HAP-1 (cell line): ENCODE measurements at regions not wholly inside any gene's neighbourhood (a gene's known extent, or its start where the extent isn't known, plus 50 kb on each side); places are given as distances from the start of the nearest gene placed in this dataset.

Experiments
- DNase-seq, 2 experiments: peaks; one replicate each; pipeline ENCODE4 v3.0.0-alpha.2; 2016 to 2020; ENCODE audit warnings: low spot score in 2 of 2
- H3K27me3 ChIP-seq: fragments of 250-450 bp; sonication (Bioruptor Pico); 2 replicates; pipeline ENCODE4 v1.5.1; 2020; ENCODE audit warnings: low read depth, mild to moderate bottlenecking, moderate library complexity
- H3K36me3 ChIP-seq: fragments of 250-450 bp; sonication (Bioruptor Pico); replicated peaks from 2 replicates; pipeline ENCODE4 v1.5.1; 2020; ENCODE audit warnings: mild to moderate bottlenecking
- H3K4me1 ChIP-seq: fragments of 250-450 bp; sonication (Bioruptor Pico); 2 replicates; pipeline ENCODE4 v1.5.1; 2020; ENCODE audit warnings: mild to moderate bottlenecking
- H3K4me3 ChIP-seq: fragments of 250-450 bp; sonication (Bioruptor Pico); 2 replicates; pipeline ENCODE4 v1.5.1; 2020; ENCODE audit warnings: mild to moderate bottlenecking, moderate library complexity
- H3K9me3 ChIP-seq: fragments of 250-450 bp; sonication (Bioruptor Pico); 2 replicates; pipeline ENCODE4 v1.5.1; 2020; ENCODE audit warnings: mild to moderate bottlenecking, moderate library complexity
- in situ Hi-C: fragments of 300-500 bp; cut with MboI; formaldehyde crosslinking; loops from 3 replicates; pipeline ENCODE4 v1.14.3; 2020; ENCODE audit warnings: low sequenced_read_pairs, inconsistent platforms, mixed read lengths

DNA sequence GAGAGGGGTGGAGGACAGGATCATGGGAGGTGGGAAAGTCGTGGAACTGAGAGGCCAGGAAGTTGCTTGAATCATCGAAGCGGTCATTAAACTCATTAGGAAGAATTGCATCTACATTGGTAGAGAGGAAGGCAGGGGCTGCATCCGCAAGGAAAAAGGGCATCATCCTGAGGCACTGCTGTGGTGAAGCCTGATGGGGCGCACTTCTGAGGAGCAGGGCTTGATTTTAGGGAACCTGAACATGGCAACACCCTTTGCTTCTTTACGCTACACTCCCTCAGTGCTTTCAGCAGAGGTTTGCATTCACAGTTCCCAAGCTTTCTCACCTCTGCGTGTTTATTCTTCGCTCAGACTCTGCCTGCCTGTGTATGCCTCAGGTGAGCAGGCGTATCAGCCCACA, 352.0 kb upstream of the RAB6C start:
- H3K36me3 ChIP-seq, result no peaks in the 10 kb centered on the region
- H3K9me3 ChIP-seq, result no peaks in the 10 kb centered on the region
- H3K4me1 ChIP-seq, result no peaks in the 10 kb centered on the region
- in situ Hi-C loops, result no loop called here
- no peaks in the 10 kb centered on the region for H3K27me3 ChIP-seq
- DNase-seq, result no peak
- no peak overlapping the region for H3K4me3 ChIP-seq

DNA sequence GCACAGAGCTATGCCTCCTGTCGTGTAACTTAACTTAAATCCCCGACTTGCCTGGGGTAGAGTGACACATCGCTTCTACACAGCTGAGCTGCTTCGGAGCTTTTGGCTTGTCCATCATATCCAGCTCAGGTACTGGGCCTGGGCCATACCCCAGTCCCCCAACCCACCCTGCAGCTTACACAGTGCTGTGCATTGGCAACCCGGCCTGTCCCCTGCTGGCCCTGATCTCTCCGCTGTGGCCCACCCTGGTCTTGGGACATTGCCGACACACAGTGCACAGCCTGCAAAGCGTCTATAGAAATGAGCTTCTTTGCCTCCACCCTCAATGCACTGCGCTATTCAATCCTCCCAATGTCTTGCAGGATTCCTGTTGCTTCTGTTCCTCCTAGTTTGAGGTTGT, 342.8 kb upstream of the RAB6C start:
- H3K9me3 ChIP-seq, result no peaks in the 10 kb centered on the region
- H3K4me1 ChIP-seq, result no peaks in the 10 kb centered on the region
- no peak for DNase-seq
- no peaks in the 10 kb centered on the region for H3K36me3 ChIP-seq
- H3K27me3 ChIP-seq, result no peaks in the 10 kb centered on the region
- in situ Hi-C loops, result no loop called here
- no peak overlapping the region for H3K4me3 ChIP-seq

DNA sequence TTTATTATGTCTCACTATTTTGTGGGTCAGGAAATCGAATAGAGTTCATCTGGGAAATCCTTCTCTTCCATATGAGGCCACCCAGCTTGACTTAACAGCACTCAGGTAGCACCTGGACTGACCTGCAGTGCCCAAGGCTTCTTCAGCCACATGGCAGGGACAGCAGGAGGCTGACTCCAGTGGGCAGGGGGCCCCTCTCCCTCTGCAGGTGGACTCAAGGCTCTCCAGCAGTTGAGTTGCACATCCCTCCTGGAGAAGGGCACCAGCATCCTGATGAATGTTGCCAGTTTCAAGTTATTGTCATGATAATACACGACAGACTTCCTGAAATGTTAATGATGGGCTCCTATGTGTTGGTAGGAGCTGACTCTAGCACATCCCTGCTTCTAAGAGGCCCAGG, 338.1 kb upstream of the RAB6C start:
- Histone ChIP-seq H3K4me1 (no peaks in the 10 kb centered on the region), H3K27me3 (no peaks in the 10 kb centered on the region), H3K36me3 (no peaks in the 10 kb centered on the region), H3K4me3 (no peak overlapping the region), H3K9me3 (no peaks in the 10 kb centered on the region)
- no peak for DNase-seq
- in situ Hi-C loops, result no loop called here

DNA sequence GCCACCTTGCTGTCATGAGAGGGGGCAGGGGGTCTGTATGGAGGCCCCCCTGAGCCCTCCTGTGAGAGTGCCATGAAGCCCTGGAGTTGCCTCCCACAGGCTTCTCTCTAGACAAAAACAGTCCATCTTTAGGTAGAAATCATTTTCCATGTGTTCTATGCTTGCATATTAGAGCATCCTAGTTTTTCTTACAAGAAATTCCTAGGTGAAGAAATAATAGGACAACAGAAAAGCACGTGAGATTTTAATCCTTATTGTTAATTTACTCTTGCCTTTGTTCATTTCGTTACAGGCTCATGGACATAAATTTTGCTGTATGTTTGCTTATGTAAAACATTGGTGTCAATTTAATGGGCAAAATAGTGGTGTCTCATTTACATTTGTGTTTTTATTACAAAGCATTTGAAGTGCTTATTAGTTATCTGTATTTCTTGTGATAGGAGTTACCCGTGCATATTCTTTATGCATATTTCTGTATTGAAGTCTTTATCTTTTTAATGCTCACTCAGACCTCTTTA, 336.9 kb upstream of the RAB6C start:
- H3K9me3 ChIP-seq, result no peaks in the 10 kb centered on the region
- H3K4me1 ChIP-seq, result no peaks in the 10 kb centered on the region
- in situ Hi-C loops, result no loop called here
- DNase-seq, result no peak
- no peak overlapping the region for H3K4me3 ChIP-seq
- H3K27me3 ChIP-seq, result no peaks in the 10 kb centered on the region
- no peaks in the 10 kb centered on the region for H3K36me3 ChIP-seq

DNA sequence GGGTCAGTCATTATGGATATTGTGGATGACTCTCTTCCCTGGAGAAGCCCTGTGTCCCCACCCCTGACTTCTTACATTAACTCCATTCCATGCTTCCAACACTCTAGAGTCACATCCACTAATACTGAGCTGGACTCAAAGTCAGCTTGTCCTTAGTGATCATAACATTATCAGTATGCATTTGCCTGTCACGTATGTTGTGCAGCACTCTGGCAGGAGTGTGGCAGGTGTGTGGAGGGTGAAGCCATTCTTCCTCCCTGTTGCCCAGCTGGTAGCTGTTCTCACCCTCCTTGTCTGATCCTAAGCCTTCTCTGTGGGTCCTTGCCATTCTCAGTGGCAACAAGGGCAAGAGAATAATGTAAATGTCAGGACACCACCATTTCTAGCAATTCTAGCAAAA, 334.1 kb upstream of the RAB6C start:
- Histone ChIP-seq H3K4me3 (no peak overlapping the region), H3K27me3 (no peaks in the 10 kb centered on the region), H3K9me3 (no peaks in the 10 kb centered on the region), H3K4me1 (no peaks in the 10 kb centered on the region), H3K36me3 (no peaks in the 10 kb centered on the region)
- DNase-seq, result no peak
- in situ Hi-C loops, result no loop called here

DNA sequence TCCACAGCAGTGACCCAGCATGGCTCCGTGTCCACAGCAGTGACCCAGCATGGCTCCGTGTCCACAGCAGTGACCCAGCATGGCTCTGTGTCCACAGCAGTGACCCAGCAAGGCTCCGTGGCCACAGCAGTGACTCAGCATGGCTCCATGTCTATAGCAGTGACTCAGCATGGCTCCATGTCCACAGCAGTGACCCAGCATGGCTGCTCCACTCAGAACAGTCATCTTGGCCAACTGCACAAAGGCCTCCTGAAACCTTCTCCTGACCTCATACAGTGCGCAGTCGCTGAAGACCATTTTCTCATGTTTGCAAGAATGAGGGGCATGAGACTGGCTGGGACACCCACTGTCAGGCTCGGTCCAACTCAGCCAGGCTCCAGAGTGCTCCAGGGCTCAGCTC, 333.4 kb upstream of the RAB6C start:
- Histone ChIP-seq H3K4me1 (no peaks in the 10 kb centered on the region), H3K4me3 (no peak overlapping the region), H3K36me3 (no peaks in the 10 kb centered on the region), H3K9me3 (no peaks in the 10 kb centered on the region), H3K27me3 (no peaks in the 10 kb centered on the region)
- no peak for DNase-seq
- in situ Hi-C loops, result no loop called here

DNA sequence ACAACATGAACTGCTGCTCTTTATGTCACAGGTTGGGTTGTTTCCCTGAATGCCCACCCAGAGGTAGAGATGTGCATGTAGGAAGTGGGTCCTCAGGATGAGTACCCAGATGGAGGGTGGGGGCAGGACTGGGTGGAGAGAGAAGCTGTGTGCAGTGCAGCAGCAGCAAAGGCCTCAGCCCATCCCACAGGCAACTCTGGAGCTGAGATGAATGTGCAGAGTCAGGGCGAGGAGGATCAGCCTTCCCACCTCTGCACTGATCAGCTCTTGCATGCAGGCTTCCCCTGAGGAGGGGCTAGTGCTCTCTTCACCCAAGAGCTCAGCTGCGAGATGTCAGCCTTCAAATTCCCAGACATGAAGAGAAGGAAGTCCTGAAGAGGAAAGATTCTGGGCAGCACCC, 326.2 kb upstream of the RAB6C start:
- H3K36me3 ChIP-seq, result no peaks in the 10 kb centered on the region
- H3K4me3 ChIP-seq, result no peak overlapping the region
- H3K4me1 ChIP-seq, result no peaks in the 10 kb centered on the region
- DNase-seq, result no peak
- in situ Hi-C loops, result no loop called here
- H3K9me3 ChIP-seq, result no peaks in the 10 kb centered on the region
- H3K27me3 ChIP-seq, result no peaks in the 10 kb centered on the region

DNA sequence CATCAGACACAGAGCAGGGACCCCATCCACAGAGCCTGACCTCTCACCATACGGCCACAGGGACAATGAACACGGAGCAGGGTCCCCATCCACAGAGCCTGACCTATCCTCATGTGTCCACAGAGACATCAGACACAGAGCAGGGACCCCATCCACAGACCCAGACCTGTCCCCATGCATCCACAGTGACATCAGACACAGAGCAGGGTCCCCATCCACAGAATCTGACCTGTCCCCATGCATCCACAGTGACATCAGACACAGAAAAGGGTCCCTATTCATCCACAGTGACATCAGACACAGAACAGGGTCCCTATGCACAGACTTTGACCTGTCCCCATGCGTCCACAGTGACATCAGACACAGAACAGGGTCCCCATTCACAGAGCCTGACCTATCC, 325.1 kb upstream of the RAB6C start:
- Histone ChIP-seq H3K4me3 (no peak overlapping the region), H3K36me3 (no peaks in the 10 kb centered on the region), H3K4me1 (no peaks in the 10 kb centered on the region), H3K9me3 (no peaks in the 10 kb centered on the region), H3K27me3 (no peaks in the 10 kb centered on the region)
- in situ Hi-C loops, result no loop called here
- DNase-seq, result no peak

DNA sequence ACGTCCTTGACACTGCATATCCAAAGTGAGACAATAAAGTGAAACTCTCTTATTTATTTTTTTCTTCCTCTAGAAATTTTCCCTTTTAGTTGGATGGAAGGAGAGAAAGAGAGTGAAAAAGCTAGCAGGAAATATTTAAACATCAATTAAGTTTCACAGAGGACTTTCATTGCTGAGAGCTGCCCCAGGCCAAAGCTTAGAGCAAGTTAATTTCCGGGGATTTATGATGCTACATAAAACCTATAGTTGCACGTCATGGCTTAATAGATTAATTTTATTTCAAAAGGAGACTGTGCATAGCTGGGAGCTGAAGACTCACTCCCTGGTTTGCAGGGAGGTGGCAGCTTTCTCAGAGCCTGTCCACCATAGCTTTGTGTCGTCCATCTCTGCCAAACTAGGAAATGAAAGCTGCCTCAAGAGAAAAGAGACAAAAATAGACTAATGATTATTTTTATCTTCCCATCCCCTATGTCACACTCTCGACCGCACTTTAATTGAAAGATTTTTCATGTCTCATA, 323.3 kb upstream of the RAB6C start:
- Histone ChIP-seq H3K4me1 (no peaks in the 10 kb centered on the region), H3K4me3 (no peak overlapping the region), H3K36me3 (no peaks in the 10 kb centered on the region), H3K9me3 (no peaks in the 10 kb centered on the region), H3K27me3 (no peaks in the 10 kb centered on the region)
- in situ Hi-C loops, result no loop called here
- DNase-seq, result no peak

DNA sequence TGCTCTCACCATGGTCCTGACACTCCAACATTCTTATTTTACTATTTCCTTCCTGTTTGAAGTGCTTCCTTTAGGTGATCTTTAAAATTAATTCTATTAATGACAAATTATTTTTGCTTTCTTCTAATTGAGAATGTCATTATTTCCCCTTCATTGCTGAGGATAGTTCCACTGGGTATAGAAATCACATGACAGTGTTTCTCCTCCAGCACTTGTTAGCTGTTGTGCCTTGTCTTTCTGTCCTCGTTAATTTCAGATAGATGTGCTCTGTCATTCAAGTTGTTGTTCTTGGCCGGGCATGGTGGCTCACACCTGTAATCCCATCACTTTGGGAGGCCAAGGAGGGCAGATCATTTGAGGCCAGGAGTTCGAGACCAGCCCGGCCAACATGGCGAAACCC, 321.0 kb upstream of the RAB6C start:
- Histone ChIP-seq H3K36me3 (no peaks in the 10 kb centered on the region), H3K9me3 (no peaks in the 10 kb centered on the region), H3K4me1 (no peaks in the 10 kb centered on the region), H3K4me3 (no peak overlapping the region), H3K27me3 (no peaks in the 10 kb centered on the region)
- DNase-seq, result no peak
- in situ Hi-C loops, result no loop called here

DNA sequence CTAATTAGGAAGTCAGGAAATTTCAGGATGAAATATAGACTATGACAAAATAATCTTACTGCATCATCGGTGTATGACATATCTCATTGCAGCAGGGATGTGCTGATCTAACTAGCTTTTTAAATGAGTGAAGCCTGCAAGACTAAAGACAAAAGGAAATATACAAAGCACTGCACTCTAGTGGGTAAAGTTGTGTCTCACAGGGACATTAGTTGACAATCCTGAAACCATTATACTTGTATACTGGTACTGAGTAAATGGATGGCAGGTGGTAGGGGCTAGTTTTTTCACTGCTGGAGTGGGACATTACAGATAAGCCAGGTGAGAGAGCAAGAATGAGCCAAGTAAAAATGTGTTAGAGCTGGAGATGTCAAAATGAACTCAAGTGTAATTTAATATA, 317.5 kb upstream of the RAB6C start:
- H3K27me3 ChIP-seq, result no peaks in the 10 kb centered on the region
- in situ Hi-C loops, result no loop called here
- no peak overlapping the region for H3K4me3 ChIP-seq
- no peaks in the 10 kb centered on the region for H3K4me1 ChIP-seq
- no peak for DNase-seq
- no peaks in the 10 kb centered on the region for H3K9me3 ChIP-seq
- no peaks in the 10 kb centered on the region for H3K36me3 ChIP-seq

DNA sequence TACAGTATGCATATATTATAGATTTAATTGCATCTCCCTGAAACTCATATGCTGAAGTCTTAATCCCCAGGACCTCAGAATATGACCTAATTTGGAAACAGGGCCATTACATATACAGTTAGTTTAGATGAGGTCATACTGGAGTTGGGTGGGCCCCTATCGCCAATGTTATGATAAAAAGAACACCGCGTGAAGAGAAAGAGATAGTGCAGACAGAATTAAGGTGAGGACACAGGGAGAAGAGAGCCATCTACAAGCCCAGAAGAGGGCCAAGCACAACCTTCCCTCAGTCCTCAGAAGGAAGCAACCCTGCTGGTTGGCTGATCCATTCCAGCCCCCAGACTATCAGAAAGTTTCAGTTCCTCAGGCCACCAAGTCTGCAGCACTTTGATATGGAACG, 311.9 kb upstream of the RAB6C start:
- in situ Hi-C loops, result no loop called here
- Histone ChIP-seq H3K4me1 (no peaks in the 10 kb centered on the region), H3K4me3 (no peak overlapping the region), H3K9me3 (no peaks in the 10 kb centered on the region), H3K27me3 (no peaks in the 10 kb centered on the region), H3K36me3 (no peaks in the 10 kb centered on the region)
- no peak for DNase-seq

DNA sequence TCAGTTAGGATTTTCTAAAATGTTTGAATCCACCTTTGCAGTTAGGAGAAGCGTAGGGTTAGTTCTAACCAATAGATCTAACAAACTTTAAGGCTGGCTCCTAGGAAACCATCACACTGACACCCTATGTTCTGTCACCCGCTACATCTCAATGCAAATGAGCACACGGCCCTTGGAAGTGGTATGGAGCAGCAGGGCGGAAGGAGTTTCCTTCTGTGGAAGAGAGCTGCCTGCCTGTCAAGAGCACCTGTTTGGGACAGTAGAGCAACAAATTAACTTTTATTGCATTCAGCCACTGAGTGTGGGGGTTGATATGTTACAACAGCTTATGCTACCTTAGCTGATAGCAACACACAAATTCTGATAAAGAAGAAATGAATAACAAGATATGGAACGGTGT, 306.9 kb upstream of the RAB6C start:
- in situ Hi-C loops, result no loop called here
- Histone ChIP-seq H3K4me1 (no peaks in the 10 kb centered on the region), H3K36me3 (no peaks in the 10 kb centered on the region), H3K9me3 (no peaks in the 10 kb centered on the region), H3K27me3 (no peaks in the 10 kb centered on the region), H3K4me3 (no peak overlapping the region)
- DNase-seq, result no peak

DNA sequence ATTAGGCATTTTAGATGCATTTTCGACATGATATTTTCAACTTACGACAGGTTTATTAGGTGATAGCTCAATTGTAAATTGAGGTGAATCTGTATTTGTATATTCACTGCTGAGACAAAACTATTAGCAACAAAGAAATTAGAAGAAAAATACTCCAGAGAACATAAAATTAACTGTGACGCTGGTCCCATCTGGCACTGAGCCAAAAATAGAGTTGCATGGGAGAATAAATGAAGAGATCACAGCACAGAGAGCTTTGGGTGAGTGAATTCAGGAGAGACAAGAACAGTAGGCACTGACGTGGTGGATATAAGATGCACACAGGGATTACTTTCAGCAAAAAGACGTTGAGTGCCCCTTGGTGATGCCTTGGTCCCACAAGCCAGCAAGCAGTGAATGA, 306.2 kb upstream of the RAB6C start:
- Histone ChIP-seq H3K4me3 (no peak overlapping the region), H3K4me1 (no peaks in the 10 kb centered on the region), H3K9me3 (no peaks in the 10 kb centered on the region), H3K36me3 (no peaks in the 10 kb centered on the region), H3K27me3 (no peaks in the 10 kb centered on the region)
- in situ Hi-C loops, result no loop called here
- no peak for DNase-seq
